ENCODE measurements at regions not wholly inside any gene's neighbourhood (a gene's known extent, or its start where the extent isn't known, plus 50 kb on each side); places are given as distances from the start of the nearest gene placed in this dataset.
"Not testable (repeated sequence)": the region's sequence is repeated elsewhere in the genome, so short reads cannot be mapped to it uniquely, and the experiment has no call there.

GRCh38 chr6:10078581-10078980 is 336.3 kb downstream of the TFAP2A start:
- Mint-ChIP-seq H3K4me1 (peaks cover under 1% of the 10 kb centered on the region), H3K36me3 (ENCODE audit: low read depth) (no peaks in the 10 kb centered on the region), H3K4me3 (no peak overlapping the region), H3K27ac (no peak overlapping the region), H3K27me3 (ENCODE audit: insufficient read depth) (peaks cover 15% of the 10 kb centered on the region), H3K9me3 (peaks cover 13% of the 10 kb centered on the region)
- no peak for TF ChIP-seq CTCF (conservative IDR thresholded peaks at IDR 0.05)
- DNase-seq: no peak
- Histone ChIP-seq H3K36me3 (ENCODE audit: control insufficient read depth, insufficient read depth, low read length) (no peaks in the 10 kb centered on the region), H3K27me3 (ENCODE audit: control insufficient read depth, insufficient read depth, low read length, poor library complexity, severe bottlenecking) (no peaks in the 10 kb centered on the region), H3K27ac (ENCODE audit: low read depth, low read length) (no peak overlapping the region), H3K9ac (ENCODE audit: extremely low read depth, low read length, poor library complexity, severe bottlenecking) (no peak overlapping the region), H3K4me1 (ENCODE audit: control insufficient read depth, insufficient read depth, low read length) (no peaks in the 10 kb centered on the region), H3K4me3 (ENCODE audit: low read length) (no peak overlapping the region), H3K9me3 (ENCODE audit: control insufficient read depth, low read length) (peaks cover 12% of the 10 kb centered on the region)
- WGBS, 2 experiments (ENCODE audit: insufficient coverage in 1 of 2, insufficient read length in 1 of 2): 94 to 100% methylated on average over 3 to 6 of the region's 6 CpGs

- not testable (repeated sequence) for H3K4me1 ChIP-seq (ENCODE audit: control insufficient read depth, insufficient read depth, low read length); H3K36me3 ChIP-seq (ENCODE audit: control insufficient read depth, insufficient read depth, low read length); H3K9ac ChIP-seq (ENCODE audit: extremely low read depth, low read length, poor library complexity, severe bottlenecking); H3K4me3 Mint-ChIP-seq; DNase-seq; H3K27me3 Mint-ChIP-seq (ENCODE audit: insufficient read depth); H3K4me3 ChIP-seq (ENCODE audit: low read length); H3K27me3 ChIP-seq (ENCODE audit: control insufficient read depth, insufficient read depth, low read length, poor library complexity, severe bottlenecking); H3K27ac Mint-ChIP-seq; H3K4me1 Mint-ChIP-seq; H3K27ac ChIP-seq (ENCODE audit: low read depth, low read length); H3K36me3 Mint-ChIP-seq (ENCODE audit: low read depth)
- peaks cover 16% of the 10 kb centered on the region for H3K9me3 ChIP-seq (ENCODE audit: control insufficient read depth, low read length)
- H3K9me3 Mint-ChIP-seq: peaks cover 13% of the 10 kb centered on the region
- WGBS, 2 experiments (ENCODE audit: insufficient coverage in 1 of 2, insufficient read length in 1 of 2): 95 to 100% methylated on average over 5 to 45 of the region's 45 CpGs
These were observed 340.1 kb downstream of the TFAP2A start for GRCh38 chr6:10074726-10075125.

- no peak overlapping the region for H3K27ac ChIP-seq (ENCODE audit: low read depth, low read length)
- Mint-ChIP-seq H3K27me3 (ENCODE audit: insufficient read depth) (no peaks in the 10 kb centered on the region), H3K27ac (no peak overlapping the region), H3K9me3 (peaks cover 13% of the 10 kb centered on the region), H3K4me1 (no peaks in the 10 kb centered on the region), H3K4me3 (no peak overlapping the region), H3K36me3 (ENCODE audit: low read depth) (no peaks in the 10 kb centered on the region)
- no peak overlapping the region for H3K4me3 ChIP-seq (ENCODE audit: low read length)
- H3K36me3 ChIP-seq (ENCODE audit: control insufficient read depth, insufficient read depth, low read length): no peaks in the 10 kb centered on the region
- peaks cover 16% of the 10 kb centered on the region for H3K9me3 ChIP-seq (ENCODE audit: control insufficient read depth, low read length)
- H3K4me1 ChIP-seq (ENCODE audit: control insufficient read depth, insufficient read depth, low read length): no peaks in the 10 kb centered on the region
- DNase-seq: no peak
- no peaks in the 10 kb centered on the region for H3K27me3 ChIP-seq (ENCODE audit: control insufficient read depth, insufficient read depth, low read length, poor library complexity, severe bottlenecking)
- H3K9ac ChIP-seq (ENCODE audit: extremely low read depth, low read length, poor library complexity, severe bottlenecking): no peak overlapping the region
- TF ChIP-seq CTCF (conservative IDR thresholded peaks at IDR 0.05): no peak
- 82 to 92% methylated on average over 8 to 9 of the region's 9 CpGs for WGBS, 2 experiments (ENCODE audit: insufficient coverage in 1 of 2, insufficient read length in 1 of 2)
These were observed 341.5 kb downstream of the TFAP2A start for GRCh38 chr6:10073341-10073740.

GRCh38 chr6:10071631-10072220 is 343.1 kb downstream of the TFAP2A start:
- Histone ChIP-seq H3K9ac (ENCODE audit: extremely low read depth, low read length, poor library complexity, severe bottlenecking) (no peak overlapping the region), H3K9me3 (ENCODE audit: control insufficient read depth, low read length) (peaks cover 16% of the 10 kb centered on the region), H3K27ac (ENCODE audit: low read depth, low read length) (no peak overlapping the region), H3K4me1 (ENCODE audit: control insufficient read depth, insufficient read depth, low read length) (no peaks in the 10 kb centered on the region), H3K27me3 (ENCODE audit: control insufficient read depth, insufficient read depth, low read length, poor library complexity, severe bottlenecking) (no peaks in the 10 kb centered on the region), H3K36me3 (ENCODE audit: control insufficient read depth, insufficient read depth, low read length) (no peaks in the 10 kb centered on the region), H3K4me3 (ENCODE audit: low read length) (no peak overlapping the region)
- H3K36me3 Mint-ChIP-seq (ENCODE audit: low read depth): no peaks in the 10 kb centered on the region
- DNase-seq: no peak
- WGBS, 2 experiments (ENCODE audit: insufficient coverage in 1 of 2, insufficient read length in 1 of 2): 60 to 86% methylated on average over 2 to 5 of the region's 5 CpGs
- no peak overlapping the region for H3K4me3 Mint-ChIP-seq
- no peak for TF ChIP-seq CTCF (conservative IDR thresholded peaks at IDR 0.05)
- no peaks in the 10 kb centered on the region for H3K4me1 Mint-ChIP-seq
- H3K9me3 Mint-ChIP-seq: peaks cover 13% of the 10 kb centered on the region
- H3K27ac Mint-ChIP-seq: no peak overlapping the region
- no peaks in the 10 kb centered on the region for H3K27me3 Mint-ChIP-seq (ENCODE audit: insufficient read depth)

Data from endodermal cell (in vitro differentiated cells).